HG03064 (cell line): ENCODE measurements at regions not wholly inside any gene's neighbourhood (a gene's known extent, or its start where the extent isn't known, plus 50 kb on each side); places are given as distances from the start of the nearest gene placed in this dataset.

ENCODE experiments used
- ATAC-seq: cut with Tn5 transposase; IDR thresholded peaks from one replicate; pipeline ENCODE4 v1.9.1; 2021; ENCODE audit warnings: low read depth; ENCODE audit not compliant: unreplicated experiment

- ATAC-seq = no peak
These were observed 102.0 kb upstream of the TSC22D2 start for GRCh38 chr3:150306083-150306482.

DNA sequence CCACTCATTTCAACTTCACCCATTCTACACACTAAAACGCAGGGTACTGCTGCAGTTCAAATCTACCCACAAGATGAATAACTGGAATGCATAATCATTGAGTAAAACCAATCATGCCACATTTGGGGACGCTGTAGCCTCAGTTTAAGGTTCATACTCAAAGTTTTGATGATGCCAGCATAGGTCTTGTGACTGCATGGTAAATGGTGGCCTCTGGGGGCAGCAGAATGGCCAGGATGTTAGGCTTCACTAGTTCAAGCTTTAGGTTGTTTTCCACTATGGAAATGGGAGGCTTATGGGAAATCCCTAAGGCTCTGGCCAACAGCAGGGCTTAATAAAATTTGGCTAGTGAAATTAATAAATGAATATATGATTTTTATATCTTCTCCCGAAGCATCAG is 104.3 kb upstream of the TSC22D2 start:
- ATAC-seq = no peak

DNA sequence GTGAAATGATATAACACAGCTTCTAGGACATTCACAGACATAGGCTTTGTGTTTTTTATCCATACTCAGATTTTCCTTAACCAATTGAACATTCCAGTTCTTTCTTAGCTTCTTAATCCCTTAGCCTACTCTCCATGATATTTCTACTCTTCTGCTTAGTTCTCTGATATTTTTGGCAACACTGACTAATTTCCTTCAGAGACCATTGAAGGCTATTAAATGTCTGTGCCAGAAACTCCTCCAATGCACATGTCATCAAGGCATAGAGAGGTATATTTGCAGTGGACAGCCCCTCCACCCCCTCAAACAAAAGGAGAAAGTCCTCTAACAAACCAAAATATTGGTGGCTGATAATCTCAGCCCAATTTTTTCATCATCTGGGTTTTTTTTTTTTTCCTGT is 105.9 kb upstream of the TSC22D2 start:
- no peak for ATAC-seq

DNA sequence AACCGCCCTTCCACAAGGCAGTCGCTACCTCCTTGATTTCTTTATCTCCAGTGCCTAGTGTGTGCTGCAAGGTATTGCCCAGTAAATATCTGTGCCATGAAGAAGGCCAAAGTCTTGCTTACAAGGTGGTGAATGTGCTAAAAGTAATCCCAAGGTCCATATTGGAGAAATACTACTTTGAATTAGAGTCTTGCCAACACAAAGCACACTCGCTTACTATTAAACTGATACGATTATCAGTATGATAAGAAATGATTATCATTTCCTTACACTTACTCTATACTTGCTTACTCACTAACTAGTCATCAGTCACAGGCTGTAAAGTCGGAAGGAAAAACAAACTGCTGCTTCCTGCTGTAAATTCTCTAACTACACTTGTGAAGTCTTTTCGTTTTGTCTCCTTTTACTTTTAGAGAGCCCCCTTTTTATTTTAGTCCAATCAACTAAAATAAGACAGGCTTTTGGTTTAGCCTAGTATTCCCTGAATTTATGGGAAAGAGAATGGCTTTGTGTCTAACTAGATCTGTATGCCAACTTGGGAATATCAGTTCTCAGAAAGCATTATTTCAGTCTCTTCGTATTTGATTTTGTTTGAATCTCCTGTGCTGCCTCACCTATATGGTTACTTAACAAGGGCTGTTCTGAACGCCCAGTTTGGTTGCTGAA is 107.1 kb upstream of the TSC22D2 start:
- no peak for ATAC-seq

GRCh38 chr3:150300388-150300787 is 107.7 kb upstream of the TSC22D2 start:
- no peak for ATAC-seq

- no peak for ATAC-seq
These were observed 108.9 kb upstream of the TSC22D2 start for GRCh38 chr3:150299201-150299600.

- ATAC-seq = no peak
These were observed 111.1 kb upstream of the TSC22D2 start for GRCh38 chr3:150296966-150297365.

DNA sequence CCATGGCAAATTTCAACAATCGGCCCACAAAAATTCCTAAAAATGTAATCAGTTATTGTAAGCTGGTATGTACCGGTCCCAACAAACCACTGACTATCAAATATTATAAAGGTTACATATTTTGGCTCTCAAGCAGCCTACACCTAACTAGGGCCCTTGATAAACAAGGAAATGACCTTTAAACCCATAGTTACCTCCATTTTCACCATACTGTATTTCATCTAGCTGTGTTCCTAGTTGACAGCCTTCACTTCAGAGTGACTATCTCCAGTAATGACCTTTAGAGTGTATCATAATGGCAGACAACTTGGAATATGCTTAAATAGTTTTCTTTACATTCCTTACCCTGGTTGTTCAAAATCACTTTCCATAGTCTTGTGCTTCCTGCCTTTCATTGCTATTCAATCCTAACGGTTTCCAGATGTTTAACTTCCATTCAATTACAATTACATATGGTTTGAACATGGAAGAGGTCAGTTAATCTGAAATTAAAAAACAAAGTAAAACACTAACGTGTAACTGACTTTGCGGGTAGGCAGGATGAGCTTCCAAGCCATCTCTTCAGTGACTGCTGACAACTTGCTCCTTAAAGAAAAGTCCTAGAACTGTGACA is 111.9 kb upstream of the TSC22D2 start:
- ATAC-seq = no peak

DNA sequence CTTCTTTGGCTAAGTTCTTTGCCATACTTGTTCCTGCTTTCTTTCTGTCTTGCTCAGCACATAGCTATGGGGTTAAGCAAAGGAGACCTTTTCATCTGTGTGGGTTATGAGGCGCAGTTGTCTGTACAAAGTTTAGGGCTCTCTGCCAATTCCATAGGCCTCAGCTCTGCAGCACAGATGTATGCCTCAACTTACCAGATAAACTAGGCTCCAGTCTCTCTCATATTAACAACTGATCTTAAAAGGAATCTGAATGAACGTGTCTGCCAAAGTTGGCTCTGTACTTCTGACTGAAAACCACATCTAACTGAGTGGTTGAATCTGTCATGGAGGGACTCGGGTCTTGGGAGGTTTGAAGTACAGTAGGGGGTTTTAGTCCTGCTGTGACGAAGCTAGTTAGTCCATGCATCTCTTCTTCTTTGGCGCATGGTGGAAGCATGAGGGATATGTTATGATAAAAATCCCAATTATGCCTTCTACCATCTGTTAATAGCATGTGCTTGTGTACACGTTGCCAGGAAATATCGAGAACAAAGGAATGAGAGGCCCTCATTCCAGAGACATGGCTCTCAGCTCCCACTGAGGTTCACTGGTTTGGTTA is 114.6 kb upstream of the TSC22D2 start:
- no peak for ATAC-seq

DNA sequence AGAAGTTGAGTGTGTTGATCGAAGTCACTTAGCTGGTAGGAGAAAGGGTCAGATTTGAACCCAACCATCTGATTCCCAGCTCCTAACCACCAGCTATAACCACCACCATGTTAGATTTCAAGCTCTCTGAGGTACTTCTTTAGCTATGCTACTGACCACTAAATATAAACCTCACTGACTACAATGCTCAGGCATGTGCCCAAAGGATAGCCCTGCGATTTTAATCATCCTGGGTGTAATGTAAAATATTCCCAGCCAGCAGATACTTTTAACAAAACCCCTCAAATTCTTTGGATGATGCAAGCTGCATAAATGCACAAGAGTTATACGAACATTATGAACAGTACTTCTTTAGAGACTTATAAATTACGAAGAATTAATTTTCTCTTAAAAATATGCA is 115.2 kb upstream of the TSC22D2 start:
- ATAC-seq = no peak

- no peak for ATAC-seq
These were observed 116.6 kb upstream of the TSC22D2 start for GRCh38 chr3:150291515-150291914.

DNA sequence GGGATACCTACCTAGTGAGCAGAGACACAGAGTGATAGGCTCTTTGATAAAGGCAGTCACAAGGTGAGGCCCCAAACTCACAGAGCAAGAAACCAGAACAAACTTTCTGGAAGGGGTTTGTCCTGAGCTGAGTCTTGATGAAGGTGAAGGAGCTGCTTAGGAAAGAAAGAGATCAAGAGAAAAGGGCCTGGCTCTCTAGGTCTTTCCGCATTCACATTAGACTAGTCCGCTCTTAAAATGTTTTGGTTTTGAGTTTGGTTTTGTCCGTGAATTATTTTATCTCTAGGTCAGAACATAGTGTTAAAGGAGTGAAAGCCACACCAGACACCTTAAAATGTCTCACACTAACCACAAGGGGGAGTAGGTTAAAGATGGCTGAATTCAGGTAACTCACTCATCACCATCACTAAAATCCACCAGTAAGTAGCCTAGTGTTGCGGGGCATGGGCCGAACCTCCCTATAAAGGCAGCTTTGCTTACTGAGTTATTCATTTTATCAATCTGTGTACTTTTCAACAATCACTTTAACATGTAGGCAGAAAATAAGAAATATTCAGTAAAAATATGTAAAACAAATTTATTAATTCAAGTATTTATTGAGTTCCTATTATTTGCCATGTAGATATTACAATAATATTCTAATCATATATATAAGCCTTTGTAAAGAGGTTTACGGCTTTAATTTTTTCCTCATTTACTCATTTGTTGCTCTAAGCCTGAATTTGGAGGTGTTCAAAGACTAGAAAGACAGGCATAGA is 121.5 kb upstream of the TSC22D2 start:
- no peak for ATAC-seq

GRCh38 chr3:150285601-150286000 is 122.5 kb upstream of the TSC22D2 start:
- no peak for ATAC-seq

- no peak for ATAC-seq
These were observed 129.2 kb upstream of the TSC22D2 start for GRCh38 chr3:150278843-150279381.

DNA sequence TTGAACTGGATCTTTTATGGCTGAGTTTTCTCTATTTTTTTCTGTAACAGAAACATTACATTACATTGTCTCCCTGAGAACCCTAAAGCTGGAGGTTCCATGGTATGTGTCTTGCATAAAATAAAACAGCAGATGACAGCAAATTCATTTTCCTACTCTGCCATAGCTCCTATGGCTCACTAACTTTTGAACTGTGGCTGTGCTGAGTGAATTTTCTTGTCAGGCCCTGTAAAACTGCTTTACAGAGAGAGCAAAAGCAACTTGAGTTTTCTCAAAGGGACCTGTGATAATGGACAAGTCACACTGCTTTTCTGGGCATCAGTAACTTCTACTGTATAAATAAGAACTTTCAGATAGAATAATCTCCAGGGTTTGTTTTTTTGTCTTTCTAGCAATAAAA is 129.9 kb upstream of the TSC22D2 start:
- no peak for ATAC-seq

DNA sequence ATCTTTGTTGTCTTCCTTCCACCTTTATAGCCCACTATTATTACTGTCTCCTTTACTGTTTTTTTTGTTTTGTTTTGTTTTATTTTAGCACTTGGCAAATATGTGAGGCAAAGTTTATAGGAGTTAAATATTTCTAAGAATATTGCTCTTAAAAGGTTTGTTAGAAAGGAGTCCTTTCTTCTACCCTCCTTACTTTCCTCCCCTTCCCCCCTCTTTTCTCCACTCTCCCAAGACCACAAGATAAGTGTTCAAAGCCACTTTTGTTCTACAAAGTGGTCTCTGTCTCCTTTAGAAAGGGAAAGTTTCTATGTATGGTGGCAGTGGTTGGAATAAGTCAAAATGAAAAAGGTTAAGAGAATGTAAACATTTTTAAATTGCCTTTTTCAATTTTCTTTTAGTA is 130.7 kb upstream of the TSC22D2 start:
- no peak for ATAC-seq

DNA sequence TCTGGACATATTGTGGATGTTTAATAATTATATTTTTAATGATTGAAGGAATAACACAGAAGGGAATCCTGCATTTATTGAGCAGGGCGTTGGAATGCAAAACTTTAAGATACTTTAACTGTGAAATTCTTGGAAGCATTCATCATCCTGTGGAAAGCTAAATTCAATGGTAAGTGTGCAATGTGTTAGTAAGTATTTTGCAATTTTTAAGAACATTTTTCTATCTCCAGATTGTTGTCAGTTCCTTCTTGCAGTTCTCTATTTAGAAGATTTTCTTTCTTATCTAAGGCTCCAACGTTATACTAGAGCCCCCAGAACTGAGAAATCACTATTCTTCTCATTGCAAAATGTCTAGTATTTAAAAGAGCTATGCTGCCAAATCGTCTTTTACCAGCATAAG is 132.2 kb upstream of the TSC22D2 start:
- ATAC-seq = no peak

DNA sequence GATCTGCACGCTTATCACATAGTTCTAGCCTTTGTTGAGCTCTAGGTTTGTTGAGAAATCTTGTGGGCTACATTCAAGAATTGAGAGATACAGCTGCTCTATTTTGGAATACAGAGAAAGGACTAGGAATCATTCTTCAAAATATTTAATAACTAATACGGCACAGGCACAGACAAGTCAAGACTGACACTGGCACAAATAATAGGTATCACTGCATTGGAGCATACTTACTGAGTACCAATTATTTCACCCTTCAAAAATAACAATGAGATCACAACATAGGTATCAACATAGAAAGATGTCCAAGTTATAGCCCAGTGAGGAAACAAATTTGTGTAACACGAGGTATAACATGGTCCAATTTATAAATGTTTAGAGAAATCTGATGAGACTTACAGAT is 133.7 kb upstream of the TSC22D2 start:
- ATAC-seq = no peak

- ATAC-seq = no peak
These were observed 134.7 kb upstream of the TSC22D2 start for GRCh38 chr3:150273396-150273795.

DNA sequence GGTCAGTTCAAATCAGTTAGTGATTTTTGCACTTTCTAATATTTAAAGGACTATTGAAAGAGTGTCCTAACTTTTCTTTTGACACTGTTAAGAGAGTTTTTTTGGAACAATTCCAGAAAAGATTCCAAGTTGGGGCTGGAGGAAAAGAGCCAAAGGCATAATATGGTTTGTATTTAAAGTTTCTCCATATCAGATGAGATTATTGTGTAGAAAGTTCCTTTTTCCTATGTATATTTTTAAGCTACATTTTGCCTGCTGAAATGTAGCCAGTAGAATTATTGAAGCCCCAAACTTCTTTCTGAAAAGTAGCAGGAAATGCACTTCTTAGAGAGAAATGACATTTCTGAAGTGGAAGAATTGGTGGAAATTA is 136.5 kb upstream of the TSC22D2 start:
- ATAC-seq = no peak

GRCh38 chr3:150270883-150271590 is 137.1 kb upstream of the TSC22D2 start:
- no peak for ATAC-seq
